CD4-positive, alpha-beta T cell treated with Interleukin-1 beta for 1 hour (primary cell): ENCODE measurements at regions not wholly inside any gene's neighbourhood (a gene's known extent, or its start where the extent isn't known, plus 50 kb on each side); places are given as distances from the start of the nearest gene placed in this dataset.

Experiments used
- DNase-seq, 2 donors: peaks; one replicate each; pipeline ENCODE4 v3.0.0-alpha.2; 2020 to 2022

DNA sequence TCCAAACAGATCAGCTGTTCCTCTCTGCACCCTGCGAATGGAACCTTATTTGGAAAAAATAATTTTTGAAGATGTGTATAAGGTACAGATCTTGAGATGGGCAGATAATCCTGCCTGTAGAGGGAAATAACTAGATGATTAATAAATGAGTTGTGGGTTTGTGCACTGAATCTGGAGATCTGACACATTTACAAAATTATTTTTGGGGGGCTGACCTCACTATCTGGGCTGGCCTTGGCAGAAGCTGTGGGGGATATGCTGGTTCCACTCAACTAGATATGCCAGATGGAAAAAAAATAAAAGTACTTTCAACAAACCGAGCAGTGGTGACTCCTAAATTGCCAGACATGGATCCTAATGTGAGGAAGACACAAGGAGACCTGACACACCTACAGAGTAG is 552.2 kb upstream of the AMELY start:
- no peak for DNase-seq

DNA sequence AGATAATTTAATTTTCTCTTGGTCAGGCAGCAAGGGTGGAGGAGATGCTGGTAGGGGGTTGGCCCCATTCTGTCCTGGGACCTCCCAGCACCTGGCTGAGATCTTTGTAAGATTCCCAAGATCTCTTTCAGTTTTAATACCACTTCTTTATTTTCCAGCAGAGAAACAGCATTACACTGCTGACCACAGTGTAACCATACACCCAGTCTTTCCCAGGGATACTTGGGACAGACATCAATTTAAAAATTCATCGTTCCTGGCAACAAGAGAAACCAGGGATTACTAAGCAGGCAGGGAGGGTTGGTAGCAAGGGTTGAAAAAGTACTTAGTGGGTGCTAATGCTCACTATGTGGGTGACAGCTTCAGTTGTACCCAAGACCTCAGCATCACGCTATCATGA is 551.6 kb upstream of the AMELY start:
- DNase-seq, result no peak

DNA sequence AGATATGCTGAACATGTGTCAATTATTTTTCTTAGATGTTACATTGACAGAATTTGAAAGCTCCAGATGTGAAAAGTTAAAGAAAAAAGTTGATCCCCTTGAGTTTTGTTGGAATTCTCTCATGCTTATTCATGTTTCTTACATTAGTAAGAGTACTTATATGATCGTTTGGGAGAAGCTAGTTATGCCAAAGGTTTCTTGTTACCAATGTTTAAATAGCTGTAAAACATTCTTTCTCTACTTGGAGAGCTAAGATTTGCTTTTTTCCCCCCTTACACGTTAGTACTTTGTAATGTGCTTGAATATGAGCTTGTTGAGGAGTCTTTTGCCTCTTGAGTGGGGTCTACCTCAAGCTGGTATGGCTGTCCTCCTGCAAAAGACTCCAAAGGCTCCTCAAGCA is 551.1 kb upstream of the AMELY start:
- no peak for DNase-seq

DNA sequence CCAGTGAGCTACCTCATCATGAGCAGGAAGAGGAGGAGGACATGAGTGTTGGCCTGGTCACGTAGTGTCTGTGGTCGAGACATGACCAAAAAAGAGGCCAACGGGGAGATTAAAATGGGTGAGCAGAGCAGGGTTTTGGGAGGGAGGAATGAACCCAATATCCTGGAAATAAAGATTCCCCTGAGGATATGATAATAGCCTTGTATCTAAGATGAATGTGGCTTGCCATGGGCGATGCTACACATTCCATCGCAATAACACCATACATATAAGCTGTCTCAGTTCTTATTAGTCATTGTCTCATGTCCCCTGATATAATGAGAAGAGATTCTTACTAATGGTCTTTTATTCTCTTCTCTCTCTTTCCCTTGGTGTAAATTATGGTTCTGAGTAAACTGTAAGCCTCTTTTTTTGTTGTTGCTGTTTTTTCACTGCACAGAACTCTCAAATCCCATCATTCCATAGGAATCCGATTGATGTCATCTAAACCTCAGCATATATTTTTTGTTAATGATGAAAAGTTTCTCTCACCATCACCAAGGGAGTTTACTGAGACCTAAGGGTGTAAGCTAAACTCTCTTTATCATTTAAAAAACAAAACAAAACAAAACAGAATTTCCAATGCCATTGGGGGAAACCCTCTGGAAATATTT is 550.4 kb upstream of the AMELY start:
- no peak for DNase-seq

DNA sequence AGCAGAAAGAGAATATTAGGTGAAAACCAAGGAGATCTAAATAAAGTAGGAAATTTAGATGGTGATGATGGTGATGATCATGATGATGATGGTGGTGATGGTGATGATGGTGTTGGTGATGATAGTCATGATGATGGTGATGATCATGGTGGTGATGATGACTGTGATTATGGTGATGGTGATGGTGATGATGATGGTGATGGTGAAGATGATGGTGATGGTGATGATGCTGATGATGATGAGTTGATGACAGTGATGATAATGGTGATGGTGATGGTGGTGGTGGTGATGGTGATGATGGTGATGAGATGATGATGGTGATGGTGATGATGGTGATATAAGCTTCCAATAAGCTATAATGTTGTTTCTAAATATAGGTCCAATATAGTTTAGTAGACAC is 548.2 kb upstream of the AMELY start:
- DNase-seq, result no peak

DNA sequence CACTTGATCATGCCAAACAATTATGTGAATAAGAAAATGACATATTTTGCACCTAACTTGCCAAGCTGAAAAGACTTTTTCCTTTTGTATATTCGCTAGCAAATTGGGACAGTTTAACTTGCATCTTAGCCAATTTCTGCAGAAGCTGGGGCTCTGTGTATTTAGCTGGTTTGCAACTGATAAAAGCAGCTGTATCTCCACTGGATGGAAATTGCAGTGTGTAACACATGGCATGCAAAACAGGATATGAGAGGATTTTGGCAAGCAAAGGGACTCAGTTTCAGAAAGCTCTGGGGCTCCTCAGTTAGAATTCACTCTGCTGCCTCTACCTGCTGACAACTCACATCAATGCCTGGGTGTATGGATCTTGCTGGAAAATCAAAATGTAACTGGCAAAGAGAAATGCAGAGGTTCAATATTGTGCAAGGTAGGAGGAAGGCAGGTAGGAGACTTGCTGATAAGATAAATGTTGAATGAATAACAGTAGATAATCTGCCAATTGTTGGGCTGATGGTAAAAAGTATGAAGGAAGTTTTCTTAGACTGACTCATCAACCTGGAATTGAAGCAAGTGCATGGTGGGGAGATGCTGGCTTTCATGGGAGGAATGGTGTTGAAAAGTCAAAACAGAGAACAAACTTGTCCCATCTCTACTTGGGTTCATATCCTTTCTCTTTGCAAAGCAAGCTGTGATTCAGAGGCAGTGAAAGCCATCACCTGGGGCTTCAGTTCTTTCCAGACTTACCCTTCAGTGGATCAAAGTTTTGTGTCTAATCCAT is 546.9 kb upstream of the AMELY start:
- no peak for DNase-seq

DNA sequence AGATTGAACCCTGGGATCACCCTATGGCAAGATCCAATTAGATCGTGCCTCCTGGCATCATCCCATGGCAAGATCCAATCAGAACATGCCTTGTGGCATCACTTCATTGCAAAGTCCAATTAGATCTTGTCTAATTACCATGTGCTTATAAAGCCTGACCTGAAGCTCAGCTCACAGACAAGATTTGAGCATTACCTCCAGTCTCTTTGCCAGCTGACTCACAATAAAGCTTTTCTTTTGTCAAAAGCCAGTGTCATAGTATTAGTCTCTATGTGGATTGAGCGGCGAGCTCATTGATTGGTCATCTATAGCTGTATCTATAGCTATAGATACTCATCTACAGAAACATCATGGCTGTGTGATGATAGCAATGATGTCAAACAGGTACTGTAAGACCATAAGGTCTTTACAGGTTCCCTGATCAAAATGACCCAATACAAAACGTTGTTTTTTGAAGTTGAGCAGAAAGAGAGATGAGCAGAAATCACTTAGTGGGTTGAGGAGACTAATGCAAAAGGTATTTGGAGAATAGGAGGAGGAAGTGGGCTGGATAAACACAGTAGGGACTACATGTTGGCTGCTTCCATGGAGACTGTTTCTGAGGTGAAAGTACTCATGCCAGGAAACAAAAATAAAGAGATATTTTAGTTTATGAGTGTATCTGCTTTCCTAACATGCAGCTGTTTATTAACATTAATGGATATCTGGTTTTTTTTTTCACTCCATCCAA is 545.9 kb upstream of the AMELY start:
- DNase-seq, result no peak

DNA sequence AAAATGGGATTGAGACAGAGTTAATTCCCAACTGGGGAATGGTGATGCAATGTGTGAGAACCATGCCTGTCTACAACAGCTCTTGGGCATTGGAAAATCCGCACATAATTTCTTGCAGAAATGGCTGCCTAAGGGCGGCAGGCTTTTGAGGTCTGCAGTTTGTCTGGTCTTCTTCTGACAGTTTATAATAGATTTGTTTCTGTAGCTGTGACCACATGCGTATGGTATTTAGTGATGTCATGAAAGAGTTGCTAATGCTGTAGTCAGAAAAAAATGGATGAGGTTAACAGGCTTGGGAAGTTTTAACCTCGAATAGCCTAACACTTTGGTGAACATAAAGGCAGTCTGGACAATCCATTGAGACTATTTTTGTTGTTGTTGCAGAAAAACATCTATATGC is 544.1 kb upstream of the AMELY start:
- DNase-seq, result no peak

DNA sequence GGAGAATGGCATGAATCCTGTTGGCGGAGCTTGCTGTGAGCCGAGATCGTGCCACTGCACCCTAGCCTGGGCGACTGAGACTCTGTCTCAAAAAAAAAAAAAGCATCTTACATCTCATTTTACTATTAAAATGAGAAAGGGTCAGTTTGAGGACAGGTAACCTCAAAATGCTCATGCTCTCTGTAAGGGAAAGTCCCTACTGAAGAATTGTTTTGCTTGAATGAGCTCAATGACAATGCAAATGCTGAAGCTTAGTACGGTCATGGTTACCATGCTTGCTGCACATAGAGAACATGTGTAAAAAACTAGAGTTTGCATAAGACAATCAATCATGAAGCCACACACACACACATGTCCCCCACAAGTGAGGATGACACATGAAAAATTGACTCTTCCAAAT is 541.8 kb upstream of the AMELY start:
- DNase-seq, result no peak

DNA sequence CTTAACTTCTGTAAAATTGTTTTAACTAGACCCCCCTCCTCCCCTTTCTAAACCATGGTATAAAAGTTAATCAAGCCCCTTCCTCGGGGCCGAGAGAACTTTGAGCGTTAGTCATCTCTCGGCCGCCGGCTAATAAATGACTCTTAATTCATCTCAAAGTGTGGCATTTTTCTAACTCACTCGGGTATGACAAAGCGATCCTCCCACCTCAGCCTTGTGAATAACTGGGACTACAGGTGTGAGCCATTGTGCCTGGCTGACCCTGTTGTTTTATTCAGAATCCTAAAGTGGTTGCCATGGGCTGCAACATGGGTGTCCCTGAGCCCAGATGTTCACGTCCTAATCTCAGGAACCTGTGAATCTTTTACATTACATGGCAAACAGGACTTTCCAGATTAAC is 540.7 kb upstream of the AMELY start:
- DNase-seq, result no peak

DNA sequence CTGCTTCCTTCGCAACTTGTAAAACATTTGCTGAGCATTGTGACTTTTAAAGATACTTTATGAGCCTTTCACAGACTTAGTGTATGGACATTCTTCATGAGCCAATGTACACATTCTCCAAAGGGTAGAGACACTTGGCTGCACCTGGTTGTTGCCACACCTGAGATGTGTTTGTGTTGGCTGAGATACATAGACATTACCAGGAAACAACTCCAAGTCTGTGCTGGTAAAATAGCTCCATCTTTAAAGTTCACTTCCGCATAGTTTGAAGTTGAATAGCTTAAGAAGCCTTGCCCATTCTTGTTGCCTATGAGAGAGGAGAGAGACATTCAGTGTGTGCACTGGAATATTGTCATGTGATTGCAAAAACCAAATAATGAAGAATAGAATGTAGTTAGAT is 538.3 kb upstream of the AMELY start:
- DNase-seq, result no peak

DNA sequence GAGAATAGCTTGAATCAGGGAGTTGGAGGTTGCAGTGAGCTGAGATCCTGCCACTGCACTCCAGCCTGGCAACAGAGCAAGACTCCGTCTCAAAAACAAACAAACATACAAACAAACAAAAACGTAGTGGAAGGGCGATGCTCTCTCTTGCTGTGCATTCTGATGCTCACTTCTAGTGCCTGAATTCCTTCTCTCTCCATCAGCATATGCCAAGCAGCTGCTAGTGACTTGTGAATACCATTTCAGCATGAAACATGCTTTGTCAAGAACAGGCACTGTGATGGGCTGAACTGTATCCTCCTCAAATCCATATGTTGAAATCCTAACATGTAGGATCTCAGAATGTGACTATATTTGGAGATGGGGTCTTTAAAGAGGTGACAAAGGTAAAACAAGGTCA is 537.1 kb upstream of the AMELY start:
- no peak for DNase-seq

DNA sequence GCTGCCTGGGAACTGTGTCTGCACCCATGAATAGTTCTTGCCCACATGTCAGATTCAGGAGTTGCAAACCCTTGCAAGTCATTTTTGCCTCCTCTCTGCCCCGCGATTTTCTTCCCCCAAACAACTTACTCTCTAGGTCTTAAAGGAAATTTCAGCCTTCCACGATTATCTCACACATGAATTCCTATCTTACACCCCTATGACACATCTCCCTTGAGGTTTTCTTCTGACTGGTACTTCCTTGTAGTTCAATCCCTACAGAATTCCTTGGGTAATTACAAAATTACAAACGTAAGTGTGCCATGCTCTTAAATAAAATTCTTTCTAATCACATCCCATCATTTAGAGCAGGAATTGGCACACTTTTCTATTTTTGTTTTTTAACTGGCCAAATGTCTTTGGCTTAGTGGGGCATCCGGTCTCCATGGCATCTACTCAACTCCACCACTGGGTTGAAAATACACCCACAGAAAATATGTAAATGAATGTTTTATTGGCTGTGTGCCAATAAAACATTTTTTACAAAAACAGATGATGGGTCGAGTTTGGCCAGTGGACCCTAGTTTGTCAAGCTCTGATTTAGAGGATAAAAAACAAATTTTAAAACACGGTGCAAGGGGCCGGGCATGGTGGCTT is 536.4 kb upstream of the AMELY start:
- DNase-seq, result no peak

DNA sequence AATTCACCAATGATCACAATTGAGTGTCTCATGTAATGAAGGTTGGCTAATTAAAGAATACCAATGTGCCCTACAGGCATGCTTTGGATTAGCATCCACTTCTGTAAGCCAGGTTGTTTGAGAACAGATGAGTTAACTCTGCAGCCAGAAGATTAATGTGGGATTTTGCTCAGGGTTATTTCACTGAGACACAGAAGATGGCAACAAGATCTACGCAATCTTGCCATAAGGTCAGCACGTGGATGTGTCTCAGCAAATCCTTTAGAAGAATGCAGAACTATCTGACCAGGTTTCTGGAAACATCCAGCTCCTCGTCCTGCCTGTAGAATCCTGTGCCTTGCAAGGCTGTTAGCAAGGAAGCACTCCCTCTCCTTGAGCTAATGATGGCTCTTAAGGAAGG is 532.6 kb upstream of the AMELY start:
- no peak for DNase-seq

DNA sequence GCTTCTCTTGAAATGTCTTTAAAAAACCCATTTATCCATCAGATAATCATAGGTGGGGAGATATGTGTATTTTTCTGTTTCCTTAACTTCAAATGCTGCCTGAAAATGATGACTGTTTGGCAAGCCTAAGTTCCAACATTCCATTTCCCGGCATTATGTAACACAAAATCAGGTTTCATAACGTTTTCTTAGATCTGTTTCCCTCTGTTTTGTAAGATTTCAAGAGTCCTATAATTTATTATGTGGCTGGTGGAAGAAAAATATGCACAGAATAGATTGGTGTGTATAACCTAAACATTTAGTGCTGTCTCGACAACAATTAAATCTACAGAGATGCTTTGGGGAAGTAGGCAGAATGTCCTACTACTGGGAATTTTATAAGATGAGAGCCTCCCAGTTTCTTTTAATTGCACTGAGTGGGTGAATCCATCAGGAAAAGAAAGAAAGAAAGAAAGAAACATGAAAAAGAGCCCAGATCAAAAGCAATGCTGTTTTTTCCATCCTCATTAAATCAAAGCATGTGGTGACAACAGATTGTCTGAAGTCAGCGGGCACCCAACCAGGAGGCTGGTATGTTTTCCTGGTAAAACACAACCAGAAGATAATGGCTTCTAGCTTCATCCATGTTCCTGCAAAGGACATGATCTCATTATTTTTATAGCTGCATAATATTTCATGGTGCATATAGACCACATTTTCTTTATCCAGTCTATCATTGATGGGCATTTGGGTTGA is 529.4 kb upstream of the AMELY start:
- no peak for DNase-seq

DNA sequence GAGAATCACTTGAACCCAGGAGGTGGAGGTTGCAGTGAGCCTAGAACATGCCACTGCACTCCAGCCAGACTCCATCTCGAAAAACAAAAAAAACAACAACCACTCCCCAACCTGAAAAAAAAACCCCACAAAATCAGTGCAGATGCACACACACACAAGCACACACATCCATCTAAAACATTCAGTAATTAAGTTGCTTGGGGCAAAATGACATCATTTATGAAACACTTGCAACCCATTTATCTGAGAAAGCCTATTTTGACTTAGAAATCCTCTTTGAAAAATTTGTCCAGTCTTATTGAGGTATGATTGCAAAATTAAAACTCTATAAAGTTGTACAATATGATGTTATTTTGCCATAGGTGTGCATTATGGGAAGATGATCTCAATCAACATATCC is 525.5 kb upstream of the AMELY start:
- DNase-seq, result no peak

DNA sequence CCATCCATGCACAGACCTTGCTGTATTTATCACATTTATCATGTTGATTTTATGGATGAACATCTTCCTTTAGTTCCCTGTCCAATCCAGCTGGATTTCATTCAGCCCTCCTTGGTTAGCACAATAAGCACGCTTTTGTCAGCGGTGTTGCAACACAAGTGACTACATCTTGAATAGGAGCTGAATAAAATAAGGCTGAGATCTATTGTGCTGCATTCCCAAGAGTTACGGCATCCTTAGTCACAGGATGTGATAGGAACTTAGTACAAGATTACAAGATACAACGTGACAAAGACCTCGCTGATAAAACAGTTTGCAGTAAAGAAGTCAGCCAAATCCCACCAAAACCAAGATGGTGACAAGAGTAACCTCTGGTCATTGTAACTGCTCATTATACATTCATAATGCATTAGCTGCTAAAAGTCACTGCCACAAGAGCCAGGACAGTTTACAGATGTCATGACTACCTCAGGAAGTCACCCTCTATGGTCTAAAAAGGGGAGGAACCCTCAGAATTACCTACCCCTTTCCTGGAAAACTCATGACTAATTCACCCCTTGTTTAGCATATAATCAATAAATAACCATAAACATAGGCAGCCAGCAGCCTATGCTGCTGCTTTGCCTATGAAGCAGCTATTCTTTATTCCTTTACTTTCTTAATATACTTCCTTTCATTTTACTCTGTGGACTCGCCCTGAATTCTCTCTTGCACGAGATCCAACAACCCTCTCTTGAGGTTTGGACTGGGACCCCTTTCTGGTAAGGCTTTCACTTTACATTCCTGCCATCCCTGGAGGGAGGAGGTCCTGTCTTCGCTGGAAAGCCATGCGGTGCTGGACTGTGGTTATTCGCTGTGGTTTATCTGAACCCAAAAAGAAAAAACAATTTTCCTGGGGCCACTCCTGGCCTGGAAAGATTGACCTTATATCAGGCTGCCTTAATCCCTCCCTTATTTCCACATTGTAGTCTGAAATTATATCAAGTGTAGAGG is 522.6 kb upstream of the AMELY start:
- DNase-seq, result no peak

DNA sequence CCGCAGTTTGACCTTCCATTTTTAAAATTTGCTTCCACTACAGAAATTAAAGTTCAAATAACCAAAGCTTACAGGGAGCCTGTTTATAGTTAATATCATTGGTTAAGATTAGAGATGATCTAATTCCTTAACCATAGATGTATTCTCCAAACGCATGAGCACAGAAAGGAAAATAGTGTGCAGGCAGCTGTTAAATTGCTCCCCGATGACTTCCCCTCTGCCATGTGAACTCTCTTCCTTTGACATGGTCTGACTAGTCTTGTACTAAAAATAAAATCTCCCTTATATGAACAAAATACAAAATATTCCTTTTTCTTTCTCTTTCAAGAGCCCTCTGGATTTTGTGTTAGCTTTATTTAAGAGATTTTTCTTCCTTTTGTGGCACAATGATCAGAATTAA is 507.6 kb upstream of the AMELY start:
- DNase-seq, result no peak

DNA sequence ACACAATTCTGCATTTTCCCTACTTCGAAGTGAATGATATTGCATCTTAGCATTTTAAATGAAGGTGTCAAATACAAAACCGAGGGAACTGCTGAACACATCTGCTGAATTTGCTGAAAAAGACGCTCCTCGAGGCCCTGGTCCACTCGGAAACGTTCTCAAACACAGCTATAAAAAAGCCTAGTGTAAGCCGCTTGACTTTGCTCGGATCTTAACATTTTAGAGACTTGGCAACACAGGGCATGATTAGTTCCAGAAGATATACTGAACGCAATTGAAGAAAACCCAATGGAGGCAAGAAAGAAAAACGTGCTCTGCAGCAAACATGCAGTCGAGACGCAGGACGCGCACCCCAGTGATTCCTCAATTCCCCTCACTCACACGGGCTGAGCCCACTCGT is 506.4 kb upstream of the AMELY start:
- DNase-seq, result no peak

DNA sequence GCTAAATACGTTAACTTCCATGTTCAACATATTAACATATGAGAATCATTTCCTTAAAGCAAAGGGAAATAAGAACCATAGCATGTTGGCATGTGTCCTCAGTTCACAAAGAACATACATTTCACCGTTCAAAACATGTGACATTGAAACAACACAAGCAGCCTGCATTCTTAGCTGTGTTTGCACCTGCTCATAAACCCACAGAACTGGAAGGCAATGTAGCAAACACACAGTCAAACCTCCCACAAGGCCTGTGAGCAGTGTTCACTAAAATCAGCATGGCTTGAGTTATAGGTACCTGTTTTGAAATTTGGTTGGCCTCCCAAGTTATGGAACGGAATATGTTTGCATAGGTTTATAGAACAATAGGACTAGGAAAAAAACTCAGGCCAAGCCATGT is 504.9 kb upstream of the AMELY start:
- DNase-seq, result no peak

DNA sequence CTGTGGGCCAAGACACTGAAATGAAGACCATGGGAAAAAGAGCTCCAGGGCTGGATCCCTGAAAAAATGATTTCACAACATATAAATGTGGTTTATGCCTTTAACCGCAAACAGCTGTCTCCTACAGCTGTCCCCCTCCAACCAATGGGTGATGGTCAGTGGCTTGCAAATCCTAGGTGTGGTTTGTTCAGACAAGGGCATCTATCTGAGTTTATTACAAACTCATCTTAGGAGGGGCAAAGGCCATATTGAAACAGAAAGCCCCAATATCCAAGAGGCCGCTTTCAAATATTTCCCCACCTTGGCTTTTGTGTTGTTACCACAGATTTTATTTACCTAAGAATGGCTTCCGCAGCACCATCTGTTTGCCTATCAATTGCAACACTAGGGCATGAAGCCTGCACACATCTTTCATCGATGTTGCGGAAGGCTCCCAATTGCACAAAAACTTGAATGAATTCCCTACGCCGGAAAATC is 503.6 kb upstream of the AMELY start:
- DNase-seq, result no peak

DNA sequence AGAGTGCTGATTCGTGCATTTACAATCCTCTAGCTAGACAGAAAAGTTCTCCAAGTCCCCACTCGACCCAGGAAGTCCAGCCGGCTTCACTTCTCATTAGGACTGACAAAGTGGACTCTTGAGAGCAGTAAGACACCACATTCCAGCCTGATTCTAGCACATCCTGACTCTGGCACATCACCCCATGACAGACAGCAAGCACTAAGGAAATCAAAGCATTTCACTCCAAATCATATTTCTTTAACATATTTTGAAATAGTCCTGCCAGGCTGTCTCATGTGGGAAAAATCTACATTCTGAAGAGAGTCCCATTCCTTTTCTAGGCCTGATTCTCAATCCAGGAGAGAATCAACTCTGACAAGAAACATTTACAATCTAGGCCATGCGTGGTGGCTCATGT is 478.5 kb upstream of the AMELY start:
- no peak for DNase-seq
